GM18519 (cell line): ENCODE measurements at regions not wholly inside any gene's neighbourhood (a gene's known extent, or its start where the extent isn't known, plus 50 kb on each side); places are given as distances from the start of the nearest gene placed in this dataset.

Source experiments
- ATAC-seq: cut with Tn5 transposase; IDR thresholded peaks from one replicate; pipeline ENCODE4 v1.9.1; 2021; ENCODE audit warnings: mild to moderate bottlenecking, moderate library complexity; ENCODE audit not compliant: unreplicated experiment, low FRiP score

GRCh38 chr11:112874980-112875379, 86.2 kb upstream of the NCAM1 start:
- no peak for ATAC-seq

GRCh38 chr11:112877581-112877980, 83.6 kb upstream of the NCAM1 start:
- ATAC-seq: no peak

- no peak for ATAC-seq
Measured at GRCh38 chr11:112878033-112878601, 83.1 kb upstream of the NCAM1 start.

GRCh38 chr11:112880495-112880894, 80.7 kb upstream of the NCAM1 start:
- no peak for ATAC-seq

GRCh38 chr11:112881461-112881860, 79.8 kb upstream of the NCAM1 start:
- ATAC-seq: no peak

GRCh38 chr11:112882494-112883381, 78.5 kb upstream of the NCAM1 start:
- ATAC-seq: no peak

GRCh38 chr11:112884012-112884767, 77.0 kb upstream of the NCAM1 start:
- no peak for ATAC-seq

GRCh38 chr11:112885744-112886433, 75.3 kb upstream of the NCAM1 start:
- no peak for ATAC-seq

- ATAC-seq: no peak
Measured at GRCh38 chr11:112886434-112887370, 74.5 kb upstream of the NCAM1 start.

- no peak for ATAC-seq
Measured at GRCh38 chr11:112889446-112889845, 71.8 kb upstream of the NCAM1 start.

GRCh38 chr11:112899235-112900006, 61.8 kb upstream of the NCAM1 start:
- ATAC-seq: no peak

- ATAC-seq: no peak
Measured at GRCh38 chr11:112901924-112902323, 59.3 kb upstream of the NCAM1 start.

GRCh38 chr11:112902361-112903011, 58.7 kb upstream of the NCAM1 start:
- no peak for ATAC-seq

GRCh38 chr11:112903340-112903739, 57.9 kb upstream of the NCAM1 start:
- no peak for ATAC-seq

- no peak for ATAC-seq
Measured at GRCh38 chr11:112911124-112911523, 50.1 kb upstream of the NCAM1 start.
